ENCODE measurements at regions not wholly inside any gene's neighbourhood (a gene's known extent, or its start where the extent isn't known, plus 50 kb on each side); places are given as distances from the start of the nearest gene placed in this dataset.

DNA sequence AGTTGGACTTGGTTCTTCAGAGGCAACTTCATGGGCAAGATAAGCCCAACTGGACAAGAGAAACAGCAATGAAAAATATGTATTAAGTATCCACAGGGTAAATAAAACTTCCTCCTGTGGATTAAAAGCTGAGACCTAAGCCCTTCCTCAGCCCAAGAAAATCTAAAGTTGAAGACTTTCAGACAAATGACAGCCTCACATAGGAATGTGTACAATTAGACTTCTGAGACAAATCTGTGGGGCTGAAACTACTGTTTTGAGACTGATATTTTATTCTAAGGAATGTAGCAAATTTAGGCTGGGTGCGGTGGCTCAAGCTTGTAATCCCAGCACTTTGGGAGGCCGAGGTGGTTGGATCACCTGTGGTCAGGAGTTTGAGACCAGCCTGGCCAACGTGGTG is 74.2 kb upstream of the IL12A start:
- ATAC-seq, result no peak
- no peak overlapping the region for H3K4me3 Mint-ChIP-seq
- no peaks in the 10 kb centered on the region for H3K9me3 Mint-ChIP-seq
- no peaks in the 10 kb centered on the region for H3K36me3 Mint-ChIP-seq
- H3K4me1 Mint-ChIP-seq, result peaks cover 16% of the 10 kb centered on the region
- H3K27ac Mint-ChIP-seq, result no peak overlapping the region
- no peaks in the 10 kb centered on the region for H3K27me3 Mint-ChIP-seq

- H3K27ac Mint-ChIP-seq, result no peak overlapping the region
- H3K27me3 Mint-ChIP-seq, result no peaks in the 10 kb centered on the region
- H3K4me1 Mint-ChIP-seq, result peaks cover 29% of the 10 kb centered on the region
- no peak for ATAC-seq
- no peaks in the 10 kb centered on the region for H3K36me3 Mint-ChIP-seq
- no peaks in the 10 kb centered on the region for H3K9me3 Mint-ChIP-seq
- no peak overlapping the region for H3K4me3 Mint-ChIP-seq
These were observed 72.6 kb upstream of the IL12A start for GRCh38 chr3:159916052-159916451.

DNA sequence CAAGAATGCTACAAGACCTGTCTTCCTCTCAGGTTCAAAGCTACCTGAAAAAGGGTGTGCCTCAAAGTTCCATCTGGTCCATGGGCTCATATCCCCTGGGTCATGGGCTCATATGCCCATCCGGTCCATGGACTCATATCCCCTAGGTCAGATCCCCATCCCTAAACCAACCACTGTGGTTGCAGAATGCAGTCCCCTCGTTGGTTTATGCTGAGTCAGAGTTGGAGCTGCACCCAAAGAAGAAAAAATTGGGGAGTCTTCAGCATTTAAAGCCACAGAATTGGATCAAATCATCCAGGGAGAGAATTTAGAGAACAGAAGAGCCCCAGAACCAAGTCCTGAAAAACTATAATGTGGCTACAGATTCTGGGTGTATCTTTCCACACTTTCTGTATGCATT is 71.5 kb upstream of the IL12A start:
- Mint-ChIP-seq H3K4me1 (peaks cover 23% of the 10 kb centered on the region), H3K27ac (no peak overlapping the region), H3K36me3 (no peaks in the 10 kb centered on the region)

GRCh38 chr3:159919873-159920272 is 68.8 kb upstream of the IL12A start:
- Mint-ChIP-seq H3K36me3 (no peaks in the 10 kb centered on the region), H3K27ac (no peak overlapping the region), H3K27me3 (no peaks in the 10 kb centered on the region), H3K4me1 (peaks cover 45% of the 10 kb centered on the region), H3K9me3 (no peaks in the 10 kb centered on the region), H3K4me3 (no peak overlapping the region)
- ATAC-seq, result peak; percentile 69

More for the DNA sequence above, 71.5 kb upstream of the IL12A start:
- no peaks in the 10 kb centered on the region for H3K9me3 Mint-ChIP-seq
- no peaks in the 10 kb centered on the region for H3K27me3 Mint-ChIP-seq
- no peak for ATAC-seq
- no peak overlapping the region for H3K4me3 Mint-ChIP-seq

DNA sequence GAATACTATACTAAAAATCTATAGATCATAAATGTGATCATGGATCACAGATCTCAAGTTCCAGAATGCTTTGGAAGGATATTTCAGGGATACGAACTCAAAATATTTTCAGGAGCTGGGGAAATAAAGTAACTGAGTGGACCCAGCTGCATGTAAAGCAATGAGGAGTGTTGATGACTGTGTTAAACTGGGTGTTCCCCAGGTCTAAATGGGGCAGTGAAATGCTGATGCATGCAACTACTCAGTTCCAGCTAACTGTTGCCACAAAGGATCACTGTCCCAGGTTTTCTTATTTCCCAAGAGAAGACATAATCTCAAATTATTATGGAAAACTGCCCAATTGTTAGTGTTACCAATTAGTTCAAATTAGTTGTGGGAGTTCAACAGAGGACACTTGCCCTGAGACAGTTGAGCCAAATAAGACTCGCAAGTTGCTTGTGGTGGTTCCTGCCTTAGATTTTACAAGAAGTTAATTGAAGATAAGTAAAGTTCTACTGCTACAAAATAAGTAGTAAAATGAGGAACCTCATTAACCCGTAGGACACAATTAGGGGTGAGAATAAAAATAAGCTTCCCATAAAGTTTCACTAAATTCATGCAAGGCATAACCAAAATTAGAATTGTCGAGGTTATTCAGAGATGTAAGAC is 66.3 kb upstream of the IL12A start:
- Mint-ChIP-seq H3K27ac (peak overlapping the region; percentile 82), H3K4me3 (no peak overlapping the region), H3K9me3 (no peaks in the 10 kb centered on the region), H3K4me1 (peaks cover 45% of the 10 kb centered on the region), H3K27me3 (no peaks in the 10 kb centered on the region), H3K36me3 (no peaks in the 10 kb centered on the region)
- no peak for ATAC-seq

- ATAC-seq, result peak; percentile 99
- peaks cover 45% of the 10 kb centered on the region for H3K4me1 Mint-ChIP-seq
- no peaks in the 10 kb centered on the region for H3K9me3 Mint-ChIP-seq
- H3K4me3 Mint-ChIP-seq, result peak overlapping the region; percentile 34
- no peaks in the 10 kb centered on the region for H3K36me3 Mint-ChIP-seq
- H3K27ac Mint-ChIP-seq, result peak overlapping the region; percentile 82
- no peaks in the 10 kb centered on the region for H3K27me3 Mint-ChIP-seq
These were observed 65.7 kb upstream of the IL12A start for GRCh38 chr3:159922861-159923312.

GRCh38 chr3:159923336-159923735 is 65.3 kb upstream of the IL12A start:
- H3K27me3 Mint-ChIP-seq, result no peaks in the 10 kb centered on the region
- ATAC-seq, result no peak
- H3K4me1 Mint-ChIP-seq, result peaks cover 45% of the 10 kb centered on the region
- H3K36me3 Mint-ChIP-seq, result no peaks in the 10 kb centered on the region
- peak overlapping the region; percentile 34 for H3K4me3 Mint-ChIP-seq
- peak overlapping the region; percentile 82 for H3K27ac Mint-ChIP-seq
- H3K9me3 Mint-ChIP-seq, result no peaks in the 10 kb centered on the region

- Mint-ChIP-seq H3K36me3 (no peaks in the 10 kb centered on the region), H3K4me3 (no peak overlapping the region), H3K4me1 (peaks cover 45% of the 10 kb centered on the region), H3K27me3 (no peaks in the 10 kb centered on the region), H3K27ac (peak overlapping the region; percentile 82), H3K9me3 (no peaks in the 10 kb centered on the region)
- ATAC-seq, result no peak
These were observed 64.7 kb upstream of the IL12A start for GRCh38 chr3:159923956-159924355.

GRCh38 chr3:159924411-159924810 is 64.2 kb upstream of the IL12A start:
- peak overlapping the region; percentile 82 for H3K27ac Mint-ChIP-seq
- H3K4me1 Mint-ChIP-seq, result peaks cover 42% of the 10 kb centered on the region
- no peaks in the 10 kb centered on the region for H3K27me3 Mint-ChIP-seq
- H3K4me3 Mint-ChIP-seq, result no peak overlapping the region
- ATAC-seq, result no peak
- H3K36me3 Mint-ChIP-seq, result no peaks in the 10 kb centered on the region
- H3K9me3 Mint-ChIP-seq, result no peaks in the 10 kb centered on the region

DNA sequence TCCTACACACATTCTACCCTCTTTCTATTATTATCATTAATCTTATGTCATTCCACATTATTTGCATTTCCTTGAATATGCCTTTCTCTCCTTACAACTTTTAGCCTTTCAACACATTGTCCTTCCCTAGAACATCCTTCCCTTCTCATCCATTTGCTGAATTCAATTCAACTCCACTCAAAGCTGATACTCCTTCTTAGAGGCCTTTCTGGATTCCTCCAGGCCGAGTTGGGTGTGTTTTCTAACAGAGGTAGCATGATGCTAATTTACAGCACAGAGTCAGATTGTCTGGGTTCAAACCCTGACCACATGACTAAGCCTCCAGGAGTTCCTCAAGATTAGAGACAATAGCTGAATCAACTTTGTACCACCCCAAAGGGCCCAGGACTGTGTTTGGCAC is 63.4 kb upstream of the IL12A start:
- Mint-ChIP-seq H3K27ac (no peak overlapping the region), H3K27me3 (no peaks in the 10 kb centered on the region), H3K9me3 (no peaks in the 10 kb centered on the region), H3K4me3 (no peak overlapping the region), H3K4me1 (peaks cover 33% of the 10 kb centered on the region), H3K36me3 (no peaks in the 10 kb centered on the region)
- ATAC-seq, result no peak

GRCh38 chr3:159926573-159926972 is 62.1 kb upstream of the IL12A start:
- Mint-ChIP-seq H3K9me3 (no peaks in the 10 kb centered on the region), H3K4me1 (peaks cover 25% of the 10 kb centered on the region)
- ATAC-seq, result no peak

DNA sequence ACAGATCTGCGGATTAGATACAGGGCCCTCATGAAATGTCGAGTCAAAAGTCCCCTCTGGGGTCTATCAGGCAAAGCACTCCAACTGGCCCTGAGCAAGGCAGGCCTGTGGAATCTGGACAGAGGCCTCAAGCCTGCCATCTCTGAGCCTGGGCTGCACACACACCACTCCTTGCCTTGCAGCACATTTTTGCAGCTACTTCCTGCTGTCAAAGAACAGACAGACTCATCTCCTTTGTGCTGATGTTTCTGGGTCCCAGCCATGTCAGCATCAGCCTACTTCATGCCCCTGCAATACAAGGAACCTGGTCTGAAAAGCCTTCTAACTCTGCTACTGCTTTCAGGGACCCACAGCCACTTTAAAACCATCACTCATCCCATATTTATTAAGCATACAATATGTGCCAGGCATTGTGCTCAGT is 60.6 kb upstream of the IL12A start:
- Mint-ChIP-seq H3K9me3 (peaks cover 1% of the 10 kb centered on the region), H3K4me1 (peaks cover 12% of the 10 kb centered on the region), H3K4me3 (no peak overlapping the region), H3K27me3 (no peaks in the 10 kb centered on the region), H3K27ac (no peak overlapping the region), H3K36me3 (no peaks in the 10 kb centered on the region)
- no peak for ATAC-seq

More at GRCh38 chr3:159926573-159926972, 62.1 kb upstream of the IL12A start:
- H3K36me3 Mint-ChIP-seq, result no peaks in the 10 kb centered on the region
- no peak overlapping the region for H3K4me3 Mint-ChIP-seq
- H3K27me3 Mint-ChIP-seq, result no peaks in the 10 kb centered on the region
- H3K27ac Mint-ChIP-seq, result no peak overlapping the region

- no peaks in the 10 kb centered on the region for H3K36me3 Mint-ChIP-seq
- H3K4me1 Mint-ChIP-seq, result peaks cover 7% of the 10 kb centered on the region
- H3K27ac Mint-ChIP-seq, result no peak overlapping the region
- no peaks in the 10 kb centered on the region for H3K27me3 Mint-ChIP-seq
- ATAC-seq, result no peak
- H3K9me3 Mint-ChIP-seq, result peaks cover 4% of the 10 kb centered on the region
- H3K4me3 Mint-ChIP-seq, result no peak overlapping the region
These were observed 60.0 kb upstream of the IL12A start for GRCh38 chr3:159928666-159929065.

- H3K36me3 Mint-ChIP-seq, result peaks cover under 1% of the 10 kb centered on the region
- H3K4me1 Mint-ChIP-seq, result no peaks in the 10 kb centered on the region
- H3K27ac Mint-ChIP-seq, result no peak overlapping the region
- no peaks in the 10 kb centered on the region for H3K27me3 Mint-ChIP-seq
- peaks cover 7% of the 10 kb centered on the region for H3K9me3 Mint-ChIP-seq
- ATAC-seq, result peak; percentile 60
- H3K4me3 Mint-ChIP-seq, result no peak overlapping the region
These were observed 59.2 kb upstream of the IL12A start for GRCh38 chr3:159929171-159930141.

DNA sequence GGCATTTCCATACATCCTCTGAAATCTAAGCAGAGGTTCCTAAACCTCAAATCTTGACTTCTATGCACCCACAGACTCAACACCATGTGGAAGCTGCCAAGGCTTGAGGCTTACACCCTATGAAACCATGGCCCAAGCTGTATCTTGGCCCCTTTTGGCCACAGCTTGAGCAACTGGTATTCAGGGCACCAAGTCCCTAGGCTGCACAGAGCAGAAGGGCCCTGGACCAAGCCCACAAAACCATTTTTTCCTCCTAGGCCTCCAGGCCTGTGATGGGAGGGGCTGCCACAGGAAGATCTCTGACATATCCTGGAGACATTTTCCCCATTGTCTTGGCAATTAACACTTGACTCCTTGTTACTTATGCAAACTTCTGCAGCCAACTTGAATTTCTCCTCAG is 54.4 kb upstream of the IL12A start:
- H3K9me3 Mint-ChIP-seq, result peaks cover 13% of the 10 kb centered on the region
- H3K4me1 Mint-ChIP-seq, result no peaks in the 10 kb centered on the region
- H3K4me3 Mint-ChIP-seq, result no peak overlapping the region
- H3K36me3 Mint-ChIP-seq, result peaks cover 9% of the 10 kb centered on the region
- no peak for ATAC-seq
- no peaks in the 10 kb centered on the region for H3K27me3 Mint-ChIP-seq
- no peak overlapping the region for H3K27ac Mint-ChIP-seq

GRCh38 chr3:159936541-159936940 is 52.1 kb upstream of the IL12A start:
- peaks cover 2% of the 10 kb centered on the region for H3K27me3 Mint-ChIP-seq
- H3K9me3 Mint-ChIP-seq, result peaks cover 13% of the 10 kb centered on the region
- H3K27ac Mint-ChIP-seq, result no peak overlapping the region
- H3K36me3 Mint-ChIP-seq, result peaks cover 9% of the 10 kb centered on the region
- no peak overlapping the region for H3K4me3 Mint-ChIP-seq
- H3K4me1 Mint-ChIP-seq, result peaks cover under 1% of the 10 kb centered on the region
- no peak for ATAC-seq

Measured in stimulated activated memory B cell treated with anti-CD40 and anti-IgM and Interleukin-4, amounts not matched to agents 10 μg/mL and 1 μg/mL and 100 μg/mL, for 72 hours (primary cell).